GM19351 (cell line): ENCODE measurements at regions not wholly inside any gene's neighbourhood (a gene's known extent, or its start where the extent isn't known, plus 50 kb on each side); places are given as distances from the start of the nearest gene placed in this dataset.

ENCODE experiments used
- ATAC-seq: cut with Tn5 transposase; IDR thresholded peaks from one replicate; pipeline ENCODE4 v1.9.1; 2021; ENCODE audit warnings: mild to moderate bottlenecking, moderate library complexity; ENCODE audit not compliant: unreplicated experiment

DNA sequence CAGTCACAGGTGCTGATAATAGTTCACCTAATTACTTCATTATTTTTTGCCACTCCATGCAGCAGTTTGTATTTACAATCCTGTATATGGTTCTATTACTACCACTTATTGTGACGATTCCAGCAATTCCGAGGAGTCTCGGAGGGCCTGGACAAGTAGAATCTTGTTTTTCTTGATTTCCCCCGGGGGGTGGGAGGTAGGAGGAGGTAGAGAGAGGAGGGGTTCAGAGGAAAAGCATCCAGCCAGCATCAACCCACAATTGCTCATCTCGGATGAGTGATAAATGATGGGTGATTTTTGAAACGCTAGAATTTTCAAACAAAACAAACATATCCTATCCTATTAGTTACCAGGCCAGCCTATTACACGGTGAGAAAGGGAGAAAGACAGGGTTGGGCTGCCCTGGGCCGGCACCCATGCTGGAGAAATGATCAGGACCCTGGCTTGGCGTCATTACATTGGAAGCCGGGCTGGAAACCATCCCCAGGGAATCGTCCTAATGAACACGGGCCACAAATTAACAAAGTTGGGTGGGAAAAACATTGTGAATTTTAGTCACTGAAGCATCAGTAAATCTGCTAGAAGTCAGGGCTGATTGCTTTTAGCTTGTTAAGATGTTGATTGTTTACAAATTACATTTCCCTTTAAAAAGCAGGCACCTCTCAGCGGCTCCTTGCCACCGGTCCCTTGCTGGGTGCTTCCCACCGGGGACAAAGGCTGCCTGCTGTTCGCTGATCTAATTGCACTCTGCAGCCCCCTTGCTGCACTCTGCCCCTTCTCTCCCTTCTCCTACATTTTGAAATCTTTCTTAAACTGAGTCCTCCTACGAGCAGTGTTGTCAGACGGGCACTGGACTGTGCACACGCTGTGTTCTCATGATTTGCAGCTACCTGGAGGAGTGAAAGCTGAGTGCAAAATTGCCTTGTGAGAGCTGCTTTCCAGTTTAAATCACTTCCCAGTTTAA lies 95.5 kb downstream of the FAM204A start:
- ATAC-seq = no peak

DNA sequence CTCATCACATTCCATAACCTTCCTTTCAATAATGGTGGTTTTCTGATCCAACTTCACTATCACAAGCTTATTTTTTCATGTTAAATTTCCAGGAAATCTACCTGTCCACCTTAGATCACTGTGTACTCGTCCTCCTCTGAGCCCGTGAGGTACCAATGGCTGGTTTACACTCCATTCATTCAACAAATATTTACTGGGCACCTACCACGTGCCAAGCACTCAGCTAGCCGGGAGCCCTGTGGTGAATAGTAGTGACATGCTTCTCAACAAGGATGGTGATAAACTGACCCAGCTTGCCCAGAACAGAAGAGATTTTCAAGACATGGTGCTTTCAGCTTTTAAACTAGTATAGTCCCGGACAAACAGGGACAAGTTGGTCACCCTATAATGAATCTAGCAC lies 98.2 kb downstream of the FAM204A start:
- no peak for ATAC-seq

DNA sequence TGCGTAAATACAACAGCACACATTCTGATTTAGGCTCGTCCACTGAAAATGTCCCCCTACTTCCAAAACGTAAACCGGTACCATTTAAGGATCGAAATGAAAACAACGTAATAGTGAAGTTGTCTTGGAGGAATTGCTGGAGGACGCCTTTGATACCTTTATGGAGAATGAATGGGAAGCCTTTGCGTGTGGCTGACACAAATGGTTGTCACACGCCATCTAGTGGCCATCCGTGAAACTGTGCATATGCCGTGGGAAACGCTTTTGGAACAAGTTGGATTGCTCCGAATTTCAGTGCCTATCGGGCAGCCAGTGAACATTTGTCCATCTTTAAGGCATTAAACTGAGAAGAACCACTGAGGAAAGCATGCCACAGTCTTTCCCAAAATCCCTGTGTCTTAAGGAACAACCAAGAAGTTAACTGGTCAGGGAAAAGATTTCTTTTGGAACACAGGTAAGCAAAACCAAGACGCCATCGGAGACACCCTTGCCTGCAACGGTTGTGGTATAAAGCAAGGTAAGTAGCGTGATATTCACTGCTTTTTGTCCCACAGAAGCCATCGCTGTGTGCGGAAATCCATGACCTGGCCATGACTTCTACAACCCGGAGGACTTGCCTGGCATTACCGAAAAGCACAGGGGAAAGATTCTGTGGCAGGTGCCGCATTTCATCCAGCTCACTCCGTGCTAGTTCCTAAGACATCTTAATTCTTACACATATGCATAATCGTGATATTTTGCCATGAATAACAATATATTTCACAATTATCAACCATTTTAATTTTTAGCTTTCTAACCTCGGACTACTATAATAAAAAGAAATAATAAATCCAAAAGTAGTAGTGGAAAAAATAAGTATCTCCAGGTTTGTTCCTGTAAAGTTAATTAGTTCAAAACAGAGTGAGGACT lies 100.6 kb downstream of the FAM204A start:
- peak; percentile 62 for ATAC-seq

DNA sequence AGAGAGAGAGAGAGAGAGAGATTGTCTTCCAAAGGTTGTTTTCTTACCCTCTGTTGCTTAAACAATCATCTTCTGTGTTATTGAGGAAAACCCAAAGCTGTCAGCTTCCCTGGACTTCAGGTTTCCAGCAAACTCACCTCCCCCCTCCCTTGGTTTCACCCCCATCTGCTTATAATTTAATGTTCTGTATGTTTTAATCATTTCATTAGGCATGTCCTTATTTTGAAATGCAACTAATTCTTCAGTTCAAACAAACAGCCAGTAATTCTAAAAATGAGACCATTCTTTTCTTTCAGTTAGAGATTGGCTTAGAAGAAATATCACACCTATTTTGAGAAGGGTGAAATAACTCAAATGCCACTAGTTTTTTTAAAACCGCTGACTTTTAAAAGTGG lies 102.9 kb downstream of the FAM204A start:
- ATAC-seq = no peak

DNA sequence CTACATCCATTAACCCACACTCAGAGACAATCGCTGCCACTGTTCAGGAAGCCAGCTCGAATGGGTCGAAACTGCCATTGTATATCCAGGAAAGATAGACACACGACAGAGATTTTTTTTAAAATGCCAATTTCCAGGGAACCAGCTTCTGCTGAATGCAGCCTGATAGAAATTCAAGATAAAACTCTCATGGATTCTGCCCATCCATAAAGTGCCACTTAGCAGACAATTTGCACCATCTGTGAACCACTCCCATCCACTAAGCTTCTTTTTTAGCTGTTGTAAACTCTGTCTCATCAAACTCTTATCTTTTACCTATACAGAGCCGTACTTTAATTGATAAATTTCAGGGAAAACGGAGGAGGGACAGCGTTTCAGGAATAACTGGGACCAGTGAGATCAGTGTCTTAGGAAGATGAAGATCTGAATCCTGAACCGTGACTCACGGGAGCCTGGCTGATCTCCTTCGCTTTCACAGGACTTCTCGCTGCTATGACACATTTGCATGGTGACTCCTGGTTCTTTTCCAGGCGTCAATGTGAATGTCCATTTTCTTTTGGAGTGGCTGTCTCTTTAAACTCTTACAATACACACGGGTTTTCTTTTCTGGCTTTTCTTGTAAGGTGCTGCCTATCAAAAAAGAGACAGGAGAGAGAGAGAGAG lies 103.4 kb downstream of the FAM204A start:
- no peak for ATAC-seq

DNA sequence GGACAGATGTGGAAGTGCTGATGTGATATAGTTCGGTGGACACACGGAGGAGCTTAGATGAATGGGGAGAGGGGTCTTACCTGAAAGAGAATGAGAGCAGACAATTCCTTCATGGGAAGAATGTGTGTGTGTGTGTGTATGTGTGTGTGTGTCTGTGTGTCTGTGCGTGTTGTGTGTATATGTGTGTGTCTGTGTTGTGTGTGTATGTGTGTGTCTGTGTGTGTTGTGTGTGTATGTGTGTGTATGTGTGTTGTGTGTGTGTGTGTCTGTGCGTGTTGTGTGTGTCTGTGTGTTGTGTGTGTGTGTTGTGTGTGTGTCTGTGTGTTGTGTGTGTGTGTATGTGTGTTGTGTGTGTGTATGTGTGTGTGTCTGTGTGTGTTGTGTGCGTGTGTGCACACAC lies 104.2 kb downstream of the FAM204A start:
- ATAC-seq = no peak

DNA sequence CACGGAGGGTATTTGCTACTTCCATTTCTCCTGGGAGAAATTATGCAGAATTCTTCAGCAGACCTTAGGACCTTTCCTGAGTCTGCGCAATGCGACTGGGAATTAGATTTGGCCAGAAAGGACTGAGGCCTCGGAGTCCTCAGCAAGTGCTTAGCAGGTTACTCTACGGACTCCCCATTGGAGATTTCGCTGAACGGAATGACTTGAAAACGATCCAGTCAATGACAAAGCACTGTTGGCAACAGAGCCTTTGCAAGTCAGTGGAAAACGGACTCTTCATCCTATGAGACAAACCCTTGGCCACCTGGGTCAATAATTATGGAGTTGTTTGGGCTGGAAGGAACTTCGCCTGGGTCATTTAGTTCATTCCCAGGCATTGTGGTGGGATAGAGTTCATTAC lies 107.4 kb downstream of the FAM204A start:
- no peak for ATAC-seq

DNA sequence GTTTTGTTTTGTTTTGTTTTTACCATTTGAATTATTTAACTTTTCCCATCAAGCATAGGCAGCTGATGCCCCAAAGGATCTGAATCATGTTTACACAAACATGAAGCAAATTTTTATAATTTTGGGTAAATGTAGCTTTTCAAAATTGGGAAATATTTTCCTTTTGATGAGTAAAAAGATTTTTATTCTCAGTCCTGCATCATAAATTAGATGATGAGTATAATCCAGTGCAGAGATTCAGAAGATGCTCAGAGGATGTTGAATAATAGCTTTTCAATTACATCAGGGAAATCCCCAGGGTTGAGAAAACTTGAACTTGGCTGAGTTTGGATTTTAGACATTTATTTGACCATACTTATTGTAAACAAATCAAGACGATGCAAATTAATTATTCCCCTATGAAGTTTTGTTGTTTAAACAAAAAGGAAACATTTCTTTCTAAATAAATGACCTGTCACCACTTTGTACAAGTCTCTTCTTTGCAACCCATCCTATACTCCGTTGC lies 121.7 kb downstream of the FAM204A start:
- ATAC-seq = no peak

DNA sequence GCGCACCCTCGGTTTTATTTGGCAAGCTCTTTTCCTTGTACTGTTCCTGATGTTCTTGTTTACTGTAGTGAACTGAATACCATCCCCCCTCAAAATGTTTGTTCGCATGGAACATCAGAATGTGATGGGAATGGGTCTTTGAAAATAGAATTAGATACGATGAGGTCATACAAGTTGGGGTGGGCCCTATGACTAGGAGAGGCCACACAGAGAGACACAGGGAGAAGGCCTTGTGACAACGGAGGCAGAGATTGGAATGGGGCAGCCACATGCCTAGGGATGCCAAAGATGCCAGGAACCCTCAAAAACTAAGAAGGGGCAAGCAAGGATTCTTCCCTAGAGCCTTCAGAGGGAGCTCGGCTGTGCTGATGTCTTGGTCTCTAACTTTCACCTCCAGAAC lies 123.6 kb downstream of the FAM204A start:
- no peak for ATAC-seq

DNA sequence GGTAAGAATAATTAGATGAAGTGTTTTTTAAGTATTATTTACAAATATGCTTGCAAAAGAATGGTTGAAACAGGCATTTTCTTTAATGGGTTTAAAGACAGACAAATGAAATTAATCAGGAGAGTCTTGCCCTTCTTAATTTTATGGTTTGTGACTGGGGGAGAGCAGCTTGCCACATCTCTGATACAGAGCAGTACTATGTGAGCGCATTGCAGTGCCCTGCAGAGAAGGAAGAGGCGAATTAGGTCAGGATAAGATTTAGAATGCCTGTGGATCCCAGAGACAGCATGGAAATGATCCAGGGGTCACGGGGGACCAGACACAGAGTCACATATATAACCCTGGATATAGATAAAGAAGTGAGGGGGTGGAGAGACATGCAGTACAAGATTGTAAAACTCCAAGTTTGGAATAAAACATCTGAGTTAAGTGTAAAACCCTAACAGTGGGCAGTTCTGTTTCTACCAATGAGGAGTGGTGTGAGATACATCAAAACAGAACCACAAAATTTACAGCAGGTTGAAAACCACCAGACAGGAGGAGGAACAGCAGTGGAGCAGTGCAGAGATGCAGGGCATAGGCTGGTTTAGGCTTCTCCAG lies 125.5 kb downstream of the FAM204A start:
- no peak for ATAC-seq

DNA sequence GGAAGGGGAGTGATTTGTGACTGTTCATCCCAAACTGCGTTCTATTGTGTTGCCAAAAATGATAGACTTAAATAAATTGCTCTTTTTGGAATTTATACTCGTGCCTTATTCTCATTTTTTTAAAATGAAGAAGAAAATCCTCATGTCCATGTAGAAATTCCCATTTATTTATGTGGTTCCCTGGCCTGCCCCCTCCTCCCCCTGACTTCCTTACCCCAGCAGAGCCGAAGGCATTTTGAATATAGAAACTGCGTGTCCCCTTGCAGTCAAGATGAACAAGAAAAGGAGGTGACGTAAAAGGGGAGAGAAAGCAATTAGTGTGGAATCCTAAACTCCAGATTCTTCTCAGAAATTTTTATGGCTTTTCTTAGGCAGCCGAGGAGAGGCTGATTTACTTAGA lies 126.1 kb downstream of the FAM204A start:
- ATAC-seq = no peak

DNA sequence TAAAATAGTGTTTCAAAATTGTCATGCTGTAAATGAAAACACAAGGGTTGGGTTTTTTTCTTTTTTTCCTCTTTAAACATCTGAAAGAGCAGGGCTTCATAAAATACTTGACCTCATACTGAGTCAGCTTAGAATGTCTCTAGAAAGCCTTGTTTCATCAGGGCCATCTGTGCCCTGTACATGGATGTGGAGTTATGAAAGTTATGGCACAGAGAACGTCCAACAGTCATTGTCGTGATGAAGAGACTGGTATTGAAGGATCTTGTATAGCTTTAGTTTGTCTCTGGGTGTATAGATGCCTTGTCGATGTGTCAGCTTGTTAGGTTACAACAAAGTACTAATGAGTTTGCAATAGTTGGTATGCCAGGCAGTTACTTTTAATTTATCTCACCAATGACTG lies 127.3 kb downstream of the FAM204A start:
- no peak for ATAC-seq

DNA sequence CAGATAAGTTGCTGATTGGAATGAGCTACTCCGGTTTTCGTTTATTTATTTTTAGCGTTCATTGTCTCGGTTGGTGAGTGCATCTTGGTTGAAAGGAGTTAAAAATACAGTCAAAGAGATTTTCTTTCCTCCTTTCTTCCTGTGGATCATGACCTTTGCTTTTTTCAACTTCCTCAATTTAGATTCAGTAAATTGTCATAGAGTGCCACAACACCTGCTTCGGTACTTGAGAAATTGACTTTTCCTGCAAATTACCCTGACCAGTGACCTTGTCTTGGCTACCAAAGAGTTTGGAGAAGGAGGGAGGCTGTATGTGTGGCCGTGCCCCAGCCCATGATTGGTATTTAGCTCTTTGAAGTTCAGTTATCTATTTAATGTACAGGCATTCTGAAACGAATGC lies 128.7 kb downstream of the FAM204A start:
- no peak for ATAC-seq

DNA sequence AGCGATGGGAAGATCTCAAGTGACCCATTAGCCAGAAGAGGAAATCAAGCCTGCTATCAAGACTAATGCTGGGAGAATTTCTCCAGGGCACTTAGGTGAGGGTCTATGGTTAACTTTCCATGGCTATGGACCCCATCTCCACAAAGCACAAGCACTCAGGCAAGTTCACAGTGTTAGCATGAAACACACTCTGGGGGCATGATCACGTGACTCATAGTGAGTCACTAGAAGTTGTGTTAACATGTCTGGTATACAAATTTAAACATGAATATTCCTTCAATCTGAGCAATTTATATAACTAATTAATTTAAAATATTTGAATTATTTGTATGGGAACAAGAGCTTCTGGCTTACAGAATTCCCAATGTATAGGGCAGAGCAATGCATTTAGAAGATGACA lies 131.8 kb downstream of the FAM204A start:
- ATAC-seq = no peak

DNA sequence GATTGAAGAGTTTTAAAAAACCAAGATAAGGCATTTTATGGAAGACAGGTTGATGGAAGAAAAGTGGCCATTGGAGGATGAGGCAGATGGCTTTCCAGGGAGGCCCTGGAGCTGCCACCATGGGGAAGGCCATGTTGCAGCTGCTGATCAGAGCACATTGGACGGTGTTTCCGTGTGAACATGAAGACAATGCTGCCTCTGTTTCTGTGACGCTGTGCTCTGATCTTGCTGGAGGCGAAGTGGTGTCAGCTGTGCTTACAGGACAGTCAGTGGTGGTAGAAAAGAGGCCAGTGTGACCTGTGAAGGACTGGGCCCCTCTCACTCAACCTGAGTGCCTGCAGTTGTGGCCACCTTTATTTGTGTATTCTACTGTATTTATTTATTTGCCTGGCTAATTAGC lies 132.9 kb downstream of the FAM204A start:
- ATAC-seq = no peak

DNA sequence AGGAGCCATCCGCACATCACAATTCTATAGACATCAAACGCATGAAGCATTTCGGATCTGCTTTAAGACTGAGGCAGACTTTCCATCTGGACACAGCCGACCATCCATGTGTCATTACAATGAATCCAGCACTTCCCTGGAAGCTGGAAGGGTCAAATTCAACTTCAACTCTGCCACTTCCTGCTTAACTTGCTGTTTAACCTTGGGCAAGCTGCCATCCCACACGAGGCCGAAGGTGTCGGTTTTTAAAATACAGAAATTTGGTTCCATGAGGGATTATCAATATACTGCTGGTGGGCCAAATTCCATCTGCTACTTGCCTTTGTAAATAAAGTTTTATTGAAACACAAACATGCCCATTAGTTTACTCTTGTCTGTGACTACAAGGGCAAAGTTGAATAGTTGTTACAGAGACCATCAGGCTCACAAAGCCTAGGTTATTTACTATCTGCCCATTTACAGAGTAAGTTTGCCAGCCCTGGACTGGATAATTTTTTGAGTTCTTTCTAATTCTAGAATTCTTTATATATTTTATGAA lies 134.6 kb downstream of the FAM204A start:
- ATAC-seq = no peak

DNA sequence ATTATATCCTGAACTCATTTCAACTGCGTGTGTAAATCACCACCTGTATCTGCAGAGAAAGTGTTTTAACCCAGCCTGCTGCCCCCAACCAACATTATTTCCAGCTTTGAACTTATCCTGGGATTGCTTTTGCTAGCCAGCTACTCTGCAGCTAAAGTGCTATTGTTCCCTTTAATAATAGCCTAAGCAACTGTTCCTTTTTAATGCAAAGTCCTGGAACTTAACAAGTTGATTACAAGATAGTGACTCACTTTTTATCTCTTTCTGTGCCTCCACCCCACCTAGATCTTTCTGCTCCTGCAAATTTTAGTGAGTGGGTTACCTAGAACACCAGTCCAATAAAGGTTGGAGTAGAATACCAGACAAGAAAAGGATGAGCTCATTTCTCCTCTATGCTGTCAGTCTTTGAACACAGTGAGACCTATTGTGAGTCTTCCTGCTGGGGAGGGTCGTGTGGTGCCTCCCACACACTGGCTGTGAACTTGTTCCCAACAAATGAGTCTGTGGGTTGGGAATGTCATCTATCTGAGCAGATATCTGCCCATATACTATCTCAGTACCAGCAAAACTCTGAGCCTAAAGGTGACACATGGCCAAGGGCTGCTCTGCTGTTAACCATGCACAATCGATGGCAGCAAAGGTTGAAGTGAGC lies 137.7 kb downstream of the FAM204A start:
- ATAC-seq = no peak

DNA sequence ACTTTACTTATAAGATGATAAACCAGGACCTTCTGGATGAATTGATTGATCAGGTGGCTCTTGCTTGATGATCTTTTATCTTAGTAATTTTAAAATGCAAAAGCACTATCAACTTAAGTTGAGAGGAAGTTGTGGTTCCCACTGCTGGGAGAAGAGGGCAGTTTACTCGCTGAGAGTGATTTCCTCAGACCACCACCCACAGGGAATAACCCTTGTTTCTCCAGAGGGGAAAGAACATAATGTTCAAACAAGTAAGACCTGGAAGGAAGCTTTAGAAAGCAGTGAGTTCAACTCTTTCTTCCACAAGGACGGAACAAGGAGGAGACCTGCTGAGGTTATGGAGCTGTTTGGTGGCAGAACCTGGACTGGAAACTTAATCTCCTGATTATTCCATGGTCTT lies 138.7 kb downstream of the FAM204A start:
- ATAC-seq = no peak

DNA sequence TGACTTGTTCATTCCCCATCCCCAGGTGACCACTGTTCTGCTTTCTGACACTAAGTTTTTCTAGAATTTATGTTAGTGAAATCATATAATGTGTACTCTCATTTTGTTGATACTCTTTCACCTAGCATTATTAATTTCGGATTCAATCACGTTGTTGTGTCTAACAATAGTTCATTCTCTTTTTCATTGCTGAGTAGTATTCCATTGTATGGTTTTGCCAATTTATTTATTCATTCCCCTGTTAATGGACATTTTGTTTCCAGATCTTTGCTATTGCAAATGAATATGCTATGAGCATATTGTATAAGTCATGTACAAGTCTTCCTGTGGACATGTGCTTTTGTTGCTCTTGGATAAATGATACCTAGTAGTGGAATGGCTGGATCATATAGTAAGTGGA lies 146.4 kb downstream of the FAM204A start:
- no peak for ATAC-seq

DNA sequence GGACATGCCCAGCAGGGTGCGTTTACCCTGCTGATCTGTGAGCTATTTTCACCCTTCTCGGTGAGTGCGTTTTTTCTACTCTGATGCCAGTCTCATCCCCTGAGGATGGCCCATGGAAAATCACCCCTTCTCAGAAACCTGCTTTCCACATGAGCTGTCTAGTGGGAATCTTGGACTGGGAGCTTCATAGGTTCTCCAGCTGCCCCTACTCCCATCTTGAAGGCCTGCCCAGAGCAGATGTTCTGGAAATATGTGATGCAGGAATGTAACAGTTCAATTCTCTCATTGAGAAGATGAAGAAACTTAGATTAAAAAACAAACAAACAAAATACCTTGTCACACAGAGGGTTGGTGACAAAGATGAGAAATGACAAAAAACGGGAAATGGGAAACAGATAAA lies 146.9 kb upstream of the RAB11FIP2 start:
- no peak for ATAC-seq
